ENCODE measurements at regions not wholly inside any gene's neighbourhood (a gene's known extent, or its start where the extent isn't known, plus 50 kb on each side); places are given as distances from the start of the nearest gene placed in this dataset.

- TF ChIP-seq CTCF (conservative IDR thresholded peaks at IDR 0.05) (no peak), EZH2 (IDR thresholded peaks at IDR 0.05; ENCODE audit: low read depth) (no peak)
Observed at GRCh38 chr10:43748560-43748959, 99.9 kb upstream of the ZNF32 start.

Measured in PC-9 (cell line).